NCI-H526 treated with DMSO at 0.1 percent for 48 hours (cell line): ENCODE measurements at regions not wholly inside any gene's neighbourhood (a gene's known extent, or its start where the extent isn't known, plus 50 kb on each side); places are given as distances from the start of the nearest gene placed in this dataset.
"Not testable (repeated sequence)": the region's sequence is repeated elsewhere in the genome, so short reads cannot be mapped to it uniquely, and the experiment has no call there.

Experiments
- DNase-seq: peaks from one replicate; lab custom pipeline; 2025; lab: John Stamatoyannopoulos, UW

GRCh38 chr3:135558150-135558783 lies 407.3 kb upstream of the PPP2R3A start:
- DNase-seq: no peak

- no peak for DNase-seq
These were observed 406.6 kb upstream of the PPP2R3A start for GRCh38 chr3:135558906-135559305.

- DNase-seq: no peak
These were observed 405.7 kb upstream of the PPP2R3A start for GRCh38 chr3:135559802-135560201.

DNA sequence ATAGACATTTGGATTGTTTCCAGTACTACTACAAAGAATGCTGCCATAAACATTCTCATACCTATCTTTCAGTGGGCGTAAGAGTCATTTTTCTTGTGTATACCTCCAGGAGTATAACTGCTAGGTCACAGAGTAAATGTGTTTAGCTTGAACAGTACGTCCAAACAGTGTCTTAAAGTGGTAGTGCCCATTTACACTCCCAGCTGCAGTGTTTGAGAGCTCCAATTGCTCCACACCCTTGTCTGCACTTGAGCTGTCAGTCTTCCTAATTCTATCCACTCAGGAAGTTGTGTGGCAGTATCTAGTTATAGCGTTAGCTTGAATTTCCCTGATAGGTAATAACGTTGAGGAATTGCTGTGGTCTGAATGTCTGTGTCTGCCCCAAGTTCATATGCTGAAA lies 404.7 kb upstream of the PPP2R3A start:
- no peak for DNase-seq

DNA sequence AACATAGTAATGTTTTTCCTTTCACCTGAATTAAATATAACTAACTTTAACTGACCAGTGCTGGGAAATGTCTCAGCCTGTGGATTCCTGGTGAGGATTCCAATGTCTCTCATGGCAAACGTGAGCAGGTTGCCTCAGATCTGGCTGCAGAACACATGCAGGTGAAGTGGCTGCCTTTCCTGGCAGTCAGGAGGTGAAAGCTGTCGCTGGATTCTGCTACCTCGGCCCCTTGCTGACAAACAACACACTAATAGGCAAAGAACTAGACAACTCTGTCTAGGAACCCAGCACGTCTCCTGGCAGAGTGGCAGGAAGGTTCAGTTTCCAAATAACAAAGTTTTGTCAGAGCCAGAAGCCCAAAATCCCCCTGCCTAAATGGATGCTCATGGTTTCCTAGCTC lies 400.8 kb upstream of the PPP2R3A start:
- DNase-seq: no peak

GRCh38 chr3:135565546-135565945 lies 400.0 kb upstream of the PPP2R3A start:
- DNase-seq: no peak

DNA sequence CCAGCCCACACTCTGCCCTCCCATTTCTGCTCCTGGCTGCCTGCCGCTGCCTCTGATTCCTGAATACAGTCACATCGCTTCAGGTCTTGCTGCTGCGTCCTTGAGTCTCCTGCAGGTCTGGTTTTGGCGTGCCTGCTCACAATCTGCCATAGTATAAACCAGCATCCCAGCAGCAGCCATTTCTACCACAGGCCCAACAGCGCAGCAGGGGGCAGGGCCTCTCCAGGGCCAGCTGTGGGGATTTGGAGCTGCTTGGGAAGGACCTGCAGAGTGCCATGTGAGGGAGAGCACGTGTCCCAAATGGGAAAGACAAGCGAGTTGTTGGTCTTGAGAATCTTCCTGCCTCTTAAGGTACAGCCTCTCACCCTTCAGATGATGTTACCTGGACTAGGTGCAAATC lies 398.3 kb upstream of the PPP2R3A start:
- DNase-seq: no peak

DNA sequence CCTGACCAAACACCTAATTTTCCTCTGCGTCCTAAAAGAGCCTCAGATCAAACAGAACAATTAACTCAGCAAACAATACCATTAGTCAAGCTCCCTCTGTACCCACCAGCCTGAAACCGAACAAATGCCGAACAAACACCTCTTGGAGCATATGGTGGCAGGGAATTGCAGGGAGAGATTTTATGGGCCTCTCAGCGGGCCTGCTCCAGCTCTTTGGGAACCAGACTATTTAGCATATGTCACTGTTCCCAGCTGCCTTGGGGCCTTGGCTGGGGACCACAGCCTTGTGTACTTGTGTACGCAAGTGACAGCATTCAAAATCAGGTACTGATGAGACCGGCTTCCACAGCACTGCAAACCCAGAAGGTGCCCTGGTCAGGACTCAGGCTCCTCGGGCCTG lies 388.8 kb upstream of the PPP2R3A start:
- DNase-seq: no peak

DNA sequence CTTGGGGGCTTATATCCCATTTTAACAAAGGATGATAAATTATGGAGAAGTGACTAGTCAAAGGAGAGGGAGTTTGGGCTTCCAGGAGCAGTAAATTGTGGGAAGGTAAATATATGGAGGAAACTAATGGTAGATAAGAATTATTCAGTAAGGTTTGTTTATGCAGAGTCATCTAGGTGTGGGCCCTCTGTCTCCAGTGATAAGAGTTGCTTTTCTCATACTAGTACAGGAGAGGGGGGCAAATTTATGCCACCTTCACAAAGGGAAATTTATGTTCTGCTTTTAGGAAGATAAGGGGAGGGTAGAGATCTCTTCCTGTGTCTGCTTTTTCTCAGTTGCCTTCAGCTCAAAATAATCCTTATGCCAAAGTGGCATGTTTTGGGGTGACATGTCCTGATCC lies 383.7 kb upstream of the PPP2R3A start:
- DNase-seq: no peak

DNA sequence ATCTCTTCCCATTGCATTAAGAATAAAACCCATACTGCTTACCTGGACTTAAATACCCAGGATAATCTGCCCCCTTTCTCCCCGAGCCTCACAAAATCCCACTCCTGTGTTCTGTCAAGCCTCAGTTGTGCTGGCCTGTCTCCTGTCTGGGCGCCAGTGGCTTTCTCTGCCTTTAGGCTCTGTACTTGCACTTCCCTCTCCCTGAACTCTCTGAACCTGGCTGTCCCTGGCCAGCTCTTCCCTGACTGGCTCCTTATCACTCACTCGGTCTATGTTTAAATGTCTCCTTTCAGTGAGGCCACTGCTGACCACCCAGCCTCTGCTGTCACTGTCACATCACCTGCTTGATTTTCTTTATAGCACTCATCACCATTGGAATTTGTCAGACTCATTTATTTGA lies 382.7 kb upstream of the PPP2R3A start:
- DNase-seq: no peak

- DNase-seq: no peak
These were observed 369.0 kb upstream of the PPP2R3A start for GRCh38 chr3:135596563-135596962.

DNA sequence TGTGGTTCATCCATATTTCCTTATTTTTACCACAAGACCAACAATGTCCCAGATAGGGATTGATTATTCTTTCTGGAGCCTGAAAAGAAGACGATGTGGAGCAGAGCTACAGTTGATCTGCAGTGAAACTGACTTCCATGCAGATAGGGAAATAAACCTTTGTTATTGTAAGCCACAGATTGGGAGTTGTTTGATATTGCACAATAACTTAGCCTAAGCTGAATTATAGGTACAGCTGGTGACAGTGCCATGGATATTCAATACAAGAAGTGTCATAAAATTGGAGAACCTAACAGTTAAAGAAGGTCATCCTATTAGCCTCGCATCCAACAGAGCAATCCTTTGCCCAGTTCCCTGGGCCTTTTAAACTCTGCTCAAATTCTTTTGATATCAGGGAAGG lies 367.7 kb upstream of the PPP2R3A start:
- no peak for DNase-seq

DNA sequence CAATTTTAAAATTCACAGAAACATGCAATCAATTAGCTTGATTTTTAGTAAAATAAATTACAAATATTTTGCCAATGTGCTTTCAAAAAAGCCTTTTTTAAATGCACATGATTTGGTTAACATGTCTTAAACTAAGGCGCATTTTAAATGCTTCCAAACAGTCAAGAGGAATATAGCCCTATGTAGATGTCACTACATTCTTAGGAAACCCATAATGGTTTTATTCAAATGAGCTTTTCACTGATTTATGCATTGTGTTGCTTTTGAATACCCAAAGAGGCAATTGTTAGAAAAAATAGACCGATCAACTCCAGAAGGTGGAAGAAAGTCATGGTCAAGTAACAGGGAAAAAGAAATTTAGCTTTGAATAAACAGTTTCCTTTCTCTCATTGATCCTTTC lies 366.9 kb upstream of the PPP2R3A start:
- DNase-seq: no peak

DNA sequence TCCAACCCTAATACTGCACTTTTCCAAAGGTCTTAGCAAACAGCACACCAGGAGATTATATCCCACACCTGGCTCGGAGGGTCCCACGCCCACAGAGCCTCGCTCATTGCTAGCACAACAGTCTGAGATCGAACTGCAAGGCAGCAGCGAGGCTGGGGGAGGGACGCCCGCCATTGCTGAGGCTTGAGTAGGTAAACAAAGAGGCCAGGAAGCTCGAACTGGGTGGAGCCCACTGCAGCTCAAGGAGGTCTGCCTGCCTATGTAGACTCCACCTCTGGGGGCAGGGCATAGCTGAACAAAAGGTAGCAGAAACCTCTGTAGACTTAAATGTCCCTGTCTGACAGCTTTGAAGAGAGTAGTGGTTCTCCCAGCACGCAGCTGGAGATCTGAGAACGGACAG lies 361.0 kb upstream of the PPP2R3A start:
- DNase-seq: not testable (repeated sequence)

DNA sequence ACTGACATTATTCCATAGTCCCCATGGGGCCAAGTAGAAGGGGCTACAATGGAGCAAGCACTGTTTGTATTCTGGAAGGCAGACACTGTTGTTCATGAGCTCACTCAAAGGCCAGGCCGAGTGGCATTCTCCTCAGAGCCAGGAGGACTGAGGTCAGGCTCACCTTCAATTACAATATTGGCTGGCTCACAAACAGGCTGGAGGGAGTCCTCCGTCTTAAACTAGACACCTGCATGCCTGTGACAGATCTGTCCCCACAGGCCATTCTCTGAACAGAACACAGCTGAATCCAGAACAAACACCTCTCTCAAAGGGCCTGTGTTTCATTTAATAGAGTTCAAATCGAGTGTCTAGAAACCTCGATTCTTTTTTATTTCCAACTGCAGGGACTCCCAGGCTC lies 347.4 kb upstream of the PPP2R3A start:
- DNase-seq: no peak

- DNase-seq: no peak
These were observed 344.2 kb upstream of the PPP2R3A start for GRCh38 chr3:135621184-135621920.

- DNase-seq: no peak
These were observed 343.3 kb upstream of the PPP2R3A start for GRCh38 chr3:135622215-135622614.

- no peak for DNase-seq
These were observed 342.9 kb upstream of the PPP2R3A start for GRCh38 chr3:135622656-135623055.

- no peak for DNase-seq
These were observed 342.0 kb upstream of the PPP2R3A start for GRCh38 chr3:135623558-135623957.

DNA sequence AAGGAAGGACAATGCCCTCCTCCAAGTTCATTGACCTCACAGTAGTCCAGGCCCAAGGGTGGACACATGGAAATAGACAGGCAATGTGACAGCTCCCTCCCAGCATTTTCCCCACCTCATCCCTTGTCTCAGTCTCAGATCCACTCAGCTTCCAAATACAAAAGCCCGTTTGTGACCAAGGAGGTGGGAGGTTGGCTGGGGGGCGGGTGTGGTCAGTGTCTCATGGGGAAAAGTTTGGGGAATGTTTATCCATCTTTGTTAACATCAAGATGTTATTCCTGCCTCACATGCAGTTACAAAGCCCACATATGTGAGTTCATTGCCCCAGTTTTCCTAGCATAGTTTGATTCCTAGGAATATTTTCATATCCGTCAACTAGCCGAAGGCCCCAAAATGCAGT lies 338.5 kb upstream of the PPP2R3A start:
- DNase-seq: no peak

GRCh38 chr3:135629701-135630408 lies 335.7 kb upstream of the PPP2R3A start:
- DNase-seq: no peak

DNA sequence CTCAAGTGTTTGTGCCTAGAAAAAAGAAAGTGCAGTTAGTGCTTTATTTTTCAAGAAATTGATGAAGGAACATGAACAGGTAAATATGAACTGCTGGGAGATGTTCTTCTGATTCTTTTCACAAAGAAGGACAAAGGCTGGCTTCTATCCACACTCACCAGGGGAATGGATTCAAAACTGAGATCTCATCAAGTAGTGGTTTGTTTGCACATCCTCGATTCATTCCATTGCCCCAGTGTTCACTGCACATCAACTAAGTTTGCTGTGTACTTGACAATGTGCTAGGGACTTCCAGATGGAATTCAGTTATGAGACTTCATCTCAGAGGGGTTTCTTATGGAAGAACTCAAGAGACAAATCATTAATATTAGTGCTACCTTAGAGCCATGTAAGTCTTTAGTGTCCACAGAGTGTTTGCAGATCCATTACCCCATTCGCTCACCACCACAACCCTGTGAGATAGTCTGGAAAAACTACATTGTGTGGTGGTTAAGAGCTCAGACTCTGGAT lies 332.9 kb upstream of the PPP2R3A start:
- DNase-seq: no peak

DNA sequence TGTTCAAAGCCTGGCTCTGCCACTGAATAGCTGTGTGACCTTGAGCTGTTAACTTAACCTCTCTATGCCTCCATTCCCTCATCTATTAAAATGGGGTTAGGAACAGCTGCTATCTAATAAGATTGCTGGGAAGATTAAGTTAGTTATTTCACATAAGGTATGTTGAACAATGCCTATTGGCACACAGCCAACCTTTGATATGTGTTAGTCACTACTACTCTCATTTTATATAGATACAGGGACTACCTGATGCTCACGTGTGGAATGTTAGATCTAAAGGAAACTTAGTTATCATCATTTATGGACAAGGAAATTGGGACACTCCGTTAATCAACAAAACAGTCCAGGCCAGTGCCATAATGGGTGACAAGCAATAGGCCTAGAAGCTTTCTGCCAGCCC lies 332.4 kb upstream of the PPP2R3A start:
- no peak for DNase-seq
